ENCODE measurements at regions not wholly inside any gene's neighbourhood (a gene's known extent, or its start where the extent isn't known, plus 50 kb on each side); places are given as distances from the start of the nearest gene placed in this dataset.

DNA sequence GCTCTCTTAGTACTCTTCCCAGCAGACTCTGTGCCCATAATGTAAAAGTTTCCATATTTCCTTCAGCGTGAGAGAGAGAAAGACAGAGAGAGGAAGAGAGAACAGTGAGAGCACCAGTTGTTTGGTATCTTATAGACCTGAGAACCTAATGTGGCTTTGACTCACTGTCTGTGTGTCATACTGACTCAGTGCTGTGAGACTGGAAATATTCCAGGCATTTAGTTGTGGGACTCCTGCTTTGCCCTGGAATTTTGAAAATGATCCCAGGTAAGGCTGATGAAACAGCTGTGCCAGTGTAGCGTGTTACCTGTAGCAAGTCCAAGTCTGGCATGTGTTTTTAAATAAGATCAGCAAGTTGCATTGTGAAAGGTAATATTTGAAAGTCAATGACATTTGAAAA is 87.9 kb upstream of the KCNH7 start:
- no peaks in the 10 kb centered on the region for H3K9me3 Mint-ChIP-seq
- ChIA-PET CTCF (no interaction called here), POLR2A (no interaction called here)
- peak overlapping the region; percentile 65; the same call in 1 of the 2 replicates for H3K27ac Mint-ChIP-seq
- DNase-seq (ENCODE audit: low spot score), result no peak
- H3K4me1 Mint-ChIP-seq, result no peaks in the 10 kb centered on the region
- no peak for ATAC-seq
- TF ChIP-seq, protein P1, sequence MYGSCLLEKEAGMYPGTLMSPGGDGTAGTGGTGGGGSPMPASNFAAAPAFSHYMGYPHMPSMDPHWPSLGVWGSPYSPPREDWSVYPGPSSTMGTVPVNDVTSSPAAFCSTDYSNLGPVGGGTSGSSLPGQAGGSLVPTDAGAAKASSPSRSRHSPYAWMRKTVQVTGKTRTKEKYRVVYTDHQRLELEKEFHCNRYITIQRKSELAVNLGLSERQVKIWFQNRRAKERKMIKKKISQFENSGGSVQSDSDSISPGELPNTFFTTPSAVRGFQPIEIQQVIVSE (CRISPR knock-in tag; IDR thresholded peaks at IDR 0.05; ENCODE audit: borderline replicate concordance), result no peak
- TF ChIP-seq, protein P2, sequence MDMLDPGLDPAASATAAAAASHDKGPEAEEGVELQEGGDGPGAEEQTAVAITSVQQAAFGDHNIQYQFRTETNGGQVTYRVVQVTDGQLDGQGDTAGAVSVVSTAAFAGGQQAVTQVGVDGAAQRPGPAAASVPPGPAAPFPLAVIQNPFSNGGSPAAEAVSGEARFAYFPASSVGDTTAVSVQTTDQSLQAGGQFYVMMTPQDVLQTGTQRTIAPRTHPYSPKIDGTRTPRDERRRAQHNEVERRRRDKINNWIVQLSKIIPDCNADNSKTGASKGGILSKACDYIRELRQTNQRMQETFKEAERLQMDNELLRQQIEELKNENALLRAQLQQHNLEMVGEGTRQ (CRISPR knock-in tag; IDR thresholded peaks at IDR 0.05), result no peak
- TF ChIP-seq, protein P3, sequence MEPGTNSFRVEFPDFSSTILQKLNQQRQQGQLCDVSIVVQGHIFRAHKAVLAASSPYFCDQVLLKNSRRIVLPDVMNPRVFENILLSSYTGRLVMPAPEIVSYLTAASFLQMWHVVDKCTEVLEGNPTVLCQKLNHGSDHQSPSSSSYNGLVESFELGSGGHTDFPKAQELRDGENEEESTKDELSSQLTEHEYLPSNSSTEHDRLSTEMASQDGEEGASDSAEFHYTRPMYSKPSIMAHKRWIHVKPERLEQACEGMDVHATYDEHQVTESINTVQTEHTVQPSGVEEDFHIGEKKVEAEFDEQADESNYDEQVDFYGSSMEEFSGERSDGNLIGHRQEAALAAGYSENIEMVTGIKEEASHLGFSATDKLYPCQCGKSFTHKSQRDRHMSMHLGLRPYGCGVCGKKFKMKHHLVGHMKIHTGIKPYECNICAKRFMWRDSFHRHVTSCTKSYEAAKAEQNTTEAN (CRISPR knock-in tag; IDR thresholded peaks at IDR 0.05), result no peak
- TF ChIP-seq, protein P4, sequence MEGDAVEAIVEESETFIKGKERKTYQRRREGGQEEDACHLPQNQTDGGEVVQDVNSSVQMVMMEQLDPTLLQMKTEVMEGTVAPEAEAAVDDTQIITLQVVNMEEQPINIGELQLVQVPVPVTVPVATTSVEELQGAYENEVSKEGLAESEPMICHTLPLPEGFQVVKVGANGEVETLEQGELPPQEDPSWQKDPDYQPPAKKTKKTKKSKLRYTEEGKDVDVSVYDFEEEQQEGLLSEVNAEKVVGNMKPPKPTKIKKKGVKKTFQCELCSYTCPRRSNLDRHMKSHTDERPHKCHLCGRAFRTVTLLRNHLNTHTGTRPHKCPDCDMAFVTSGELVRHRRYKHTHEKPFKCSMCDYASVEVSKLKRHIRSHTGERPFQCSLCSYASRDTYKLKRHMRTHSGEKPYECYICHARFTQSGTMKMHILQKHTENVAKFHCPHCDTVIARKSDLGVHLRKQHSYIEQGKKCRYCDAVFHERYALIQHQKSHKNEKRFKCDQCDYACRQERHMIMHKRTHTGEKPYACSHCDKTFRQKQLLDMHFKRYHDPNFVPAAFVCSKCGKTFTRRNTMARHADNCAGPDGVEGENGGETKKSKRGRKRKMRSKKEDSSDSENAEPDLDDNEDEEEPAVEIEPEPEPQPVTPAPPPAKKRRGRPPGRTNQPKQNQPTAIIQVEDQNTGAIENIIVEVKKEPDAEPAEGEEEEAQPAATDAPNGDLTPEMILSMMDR (IDR thresholded peaks at IDR 0.05), result no peak
- TF ChIP-seq, protein P5, sequence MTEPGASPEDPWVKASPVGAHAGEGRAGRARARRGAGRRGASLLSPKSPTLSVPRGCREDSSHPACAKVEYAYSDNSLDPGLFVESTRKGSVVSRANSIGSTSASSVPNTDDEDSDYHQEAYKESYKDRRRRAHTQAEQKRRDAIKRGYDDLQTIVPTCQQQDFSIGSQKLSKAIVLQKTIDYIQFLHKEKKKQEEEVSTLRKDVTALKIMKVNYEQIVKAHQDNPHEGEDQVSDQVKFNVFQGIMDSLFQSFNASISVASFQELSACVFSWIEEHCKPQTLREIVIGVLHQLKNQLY (CRISPR knock-in tag; IDR thresholded peaks at IDR 0.05), result no peak
- TF ChIP-seq SMAD4 (CRISPR knock-in tag; IDR thresholded peaks at IDR 0.05) (no peak), SMAD3 (CRISPR knock-in tag; IDR thresholded peaks at IDR 0.05; ENCODE audit: borderline replicate concordance) (no peak), ZNF121 (CRISPR knock-in tag; IDR thresholded peaks at IDR 0.05) (no peak), CREM (CRISPR knock-in tag; IDR thresholded peaks at IDR 0.05) (no peak)
- no peaks in the 10 kb centered on the region for H3K27me3 Mint-ChIP-seq (ENCODE audit: low read depth)
- H3K36me3 Mint-ChIP-seq, result no peaks in the 10 kb centered on the region
- no peak overlapping the region for H3K4me3 Mint-ChIP-seq

DNA sequence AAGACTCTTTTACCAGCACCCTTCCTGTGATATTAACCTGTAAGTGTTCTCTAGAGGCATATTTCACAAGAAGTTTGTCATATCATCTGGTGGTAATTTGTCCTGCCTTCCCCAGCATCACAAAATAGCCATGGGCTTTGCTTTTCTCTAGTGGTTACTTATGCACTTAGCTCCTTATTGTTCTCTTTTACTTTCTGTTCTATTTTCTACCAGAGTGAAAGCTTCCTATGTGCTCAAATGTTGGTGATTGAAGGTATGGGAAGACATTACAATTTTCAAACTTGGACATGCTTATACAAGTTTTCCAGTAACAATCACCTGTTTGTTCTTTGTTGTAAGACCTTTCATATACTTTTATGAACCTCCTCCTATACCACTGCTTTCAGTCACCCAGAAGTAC is 87.0 kb upstream of the KCNH7 start:
- Mint-ChIP-seq H3K27ac (no peak overlapping the region), H3K9me3 (no peaks in the 10 kb centered on the region), H3K4me1 (no peaks in the 10 kb centered on the region), H3K27me3 (ENCODE audit: low read depth) (no peaks in the 10 kb centered on the region), H3K36me3 (no peaks in the 10 kb centered on the region), H3K4me3 (no peak overlapping the region)
- POLR2A ChIA-PET, result no interaction called here
- ATAC-seq, result no peak
- CTCF ChIA-PET, result no interaction called here
- TF ChIP-seq, protein P6, sequence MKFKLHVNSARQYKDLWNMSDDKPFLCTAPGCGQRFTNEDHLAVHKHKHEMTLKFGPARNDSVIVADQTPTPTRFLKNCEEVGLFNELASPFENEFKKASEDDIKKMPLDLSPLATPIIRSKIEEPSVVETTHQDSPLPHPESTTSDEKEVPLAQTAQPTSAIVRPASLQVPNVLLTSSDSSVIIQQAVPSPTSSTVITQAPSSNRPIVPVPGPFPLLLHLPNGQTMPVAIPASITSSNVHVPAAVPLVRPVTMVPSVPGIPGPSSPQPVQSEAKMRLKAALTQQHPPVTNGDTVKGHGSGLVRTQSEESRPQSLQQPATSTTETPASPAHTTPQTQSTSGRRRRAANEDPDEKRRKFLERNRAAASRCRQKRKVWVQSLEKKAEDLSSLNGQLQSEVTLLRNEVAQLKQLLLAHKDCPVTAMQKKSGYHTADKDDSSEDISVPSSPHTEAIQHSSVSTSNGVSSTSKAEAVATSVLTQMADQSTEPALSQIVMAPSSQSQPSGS (CRISPR knock-in tag; IDR thresholded peaks at IDR 0.05; ENCODE audit: borderline replicate concordance, low read depth), result no peak
- TF ChIP-seq, protein P7, sequence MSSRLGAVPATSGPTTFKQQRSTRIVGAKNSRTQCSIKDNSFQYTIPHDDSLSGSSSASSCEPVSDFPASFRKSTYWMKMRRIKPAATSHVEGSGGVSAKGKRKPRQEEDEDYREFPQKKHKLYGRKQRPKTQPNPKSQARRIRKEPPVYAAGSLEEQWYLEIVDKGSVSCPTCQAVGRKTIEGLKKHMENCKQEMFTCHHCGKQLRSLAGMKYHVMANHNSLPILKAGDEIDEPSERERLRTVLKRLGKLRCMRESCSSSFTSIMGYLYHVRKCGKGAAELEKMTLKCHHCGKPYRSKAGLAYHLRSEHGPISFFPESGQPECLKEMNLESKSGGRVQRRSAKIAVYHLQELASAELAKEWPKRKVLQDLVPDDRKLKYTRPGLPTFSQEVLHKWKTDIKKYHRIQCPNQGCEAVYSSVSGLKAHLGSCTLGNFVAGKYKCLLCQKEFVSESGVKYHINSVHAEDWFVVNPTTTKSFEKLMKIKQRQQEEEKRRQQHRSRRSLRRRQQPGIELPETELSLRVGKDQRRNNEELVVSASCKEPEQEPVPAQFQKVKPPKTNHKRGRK (CRISPR knock-in tag; IDR thresholded peaks at IDR 0.05; ENCODE audit: borderline replicate concordance), result no peak
- TF ChIP-seq, protein P8, sequence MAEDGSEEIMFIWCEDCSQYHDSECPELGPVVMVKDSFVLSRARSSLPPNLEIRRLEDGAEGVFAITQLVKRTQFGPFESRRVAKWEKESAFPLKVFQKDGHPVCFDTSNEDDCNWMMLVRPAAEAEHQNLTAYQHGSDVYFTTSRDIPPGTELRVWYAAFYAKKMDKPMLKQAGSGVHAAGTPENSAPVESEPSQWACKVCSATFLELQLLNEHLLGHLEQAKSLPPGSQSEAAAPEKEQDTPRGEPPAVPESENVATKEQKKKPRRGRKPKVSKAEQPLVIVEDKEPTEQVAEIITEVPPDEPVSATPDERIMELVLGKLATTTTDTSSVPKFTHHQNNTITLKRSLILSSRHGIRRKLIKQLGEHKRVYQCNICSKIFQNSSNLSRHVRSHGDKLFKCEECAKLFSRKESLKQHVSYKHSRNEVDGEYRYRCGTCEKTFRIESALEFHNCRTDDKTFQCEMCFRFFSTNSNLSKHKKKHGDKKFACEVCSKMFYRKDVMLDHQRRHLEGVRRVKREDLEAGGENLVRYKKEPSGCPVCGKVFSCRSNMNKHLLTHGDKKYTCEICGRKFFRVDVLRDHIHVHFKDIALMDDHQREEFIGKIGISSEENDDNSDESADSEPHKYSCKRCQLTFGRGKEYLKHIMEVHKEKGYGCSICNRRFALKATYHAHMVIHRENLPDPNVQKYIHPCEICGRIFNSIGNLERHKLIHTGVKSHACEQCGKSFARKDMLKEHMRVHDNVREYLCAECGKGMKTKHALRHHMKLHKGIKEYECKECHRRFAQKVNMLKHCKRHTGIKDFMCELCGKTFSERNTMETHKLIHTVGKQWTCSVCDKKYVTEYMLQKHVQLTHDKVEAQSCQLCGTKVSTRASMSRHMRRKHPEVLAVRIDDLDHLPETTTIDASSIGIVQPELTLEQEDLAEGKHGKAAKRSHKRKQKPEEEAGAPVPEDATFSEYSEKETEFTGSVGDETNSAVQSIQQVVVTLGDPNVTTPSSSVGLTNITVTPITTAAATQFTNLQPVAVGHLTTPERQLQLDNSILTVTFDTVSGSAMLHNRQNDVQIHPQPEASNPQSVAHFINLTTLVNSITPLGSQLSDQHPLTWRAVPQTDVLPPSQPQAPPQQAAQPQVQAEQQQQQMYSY (CRISPR knock-in tag; IDR thresholded peaks at IDR 0.05), result no peak
- TF ChIP-seq ZNF121 (CRISPR knock-in tag; IDR thresholded peaks at IDR 0.05) (no peak), NR1H2 (CRISPR knock-in tag; IDR thresholded peaks at IDR 0.05) (no peak), FOXJ3 (CRISPR knock-in tag; IDR thresholded peaks at IDR 0.05; ENCODE audit: borderline replicate concordance) (no peak)
- TF ChIP-seq, protein P9, sequence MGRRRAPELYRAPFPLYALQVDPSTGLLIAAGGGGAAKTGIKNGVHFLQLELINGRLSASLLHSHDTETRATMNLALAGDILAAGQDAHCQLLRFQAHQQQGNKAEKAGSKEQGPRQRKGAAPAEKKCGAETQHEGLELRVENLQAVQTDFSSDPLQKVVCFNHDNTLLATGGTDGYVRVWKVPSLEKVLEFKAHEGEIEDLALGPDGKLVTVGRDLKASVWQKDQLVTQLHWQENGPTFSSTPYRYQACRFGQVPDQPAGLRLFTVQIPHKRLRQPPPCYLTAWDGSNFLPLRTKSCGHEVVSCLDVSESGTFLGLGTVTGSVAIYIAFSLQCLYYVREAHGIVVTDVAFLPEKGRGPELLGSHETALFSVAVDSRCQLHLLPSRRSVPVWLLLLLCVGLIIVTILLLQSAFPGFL (CRISPR knock-in tag; IDR thresholded peaks at IDR 0.05; ENCODE audit: borderline replicate concordance), result no peak
- TF ChIP-seq, protein P10, sequence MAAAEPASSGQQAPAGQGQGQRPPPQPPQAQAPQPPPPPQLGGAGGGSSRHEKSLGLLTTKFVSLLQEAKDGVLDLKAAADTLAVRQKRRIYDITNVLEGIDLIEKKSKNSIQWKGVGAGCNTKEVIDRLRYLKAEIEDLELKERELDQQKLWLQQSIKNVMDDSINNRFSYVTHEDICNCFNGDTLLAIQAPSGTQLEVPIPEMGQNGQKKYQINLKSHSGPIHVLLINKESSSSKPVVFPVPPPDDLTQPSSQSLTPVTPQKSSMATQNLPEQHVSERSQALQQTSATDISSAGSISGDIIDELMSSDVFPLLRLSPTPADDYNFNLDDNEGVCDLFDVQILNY (CRISPR knock-in tag; IDR thresholded peaks at IDR 0.05), result no peak
- DNase-seq (ENCODE audit: low spot score), result no peak

Measured in WTC11 (cell line).